Lower leg skin (tissue), 4 donors: ENCODE measurements at regions not wholly inside any gene's neighbourhood (a gene's known extent, or its start where the extent isn't known, plus 50 kb on each side); places are given as distances from the start of the nearest gene placed in this dataset.

ENCODE experiments used
- DNase-seq, 2 donors: peaks; one replicate each; pipeline ENCODE4 v3.0.0-alpha.2; 2019; ENCODE audit warnings: low spot score in 2 of 2
- H3K4me3 ChIP-seq: fragments of 200-600 bp; sonication (generic); 2 replicates; pipeline ENCODE4 v1.5.1; 2017; ENCODE audit warnings: mild to moderate bottlenecking, low read depth; ENCODE audit not compliant: poor library complexity, severe bottlenecking
- POLR2A ChIP-seq, 2 donors: fragments of 450-650 bp; IDR thresholded peaks; one replicate each; pipeline ENCODE4 v1.6.1; 2016 to 2017; ENCODE audit warnings: antibody characterized with exemption in 2 of 2, mild to moderate bottlenecking in 1 of 2, moderate library complexity in 1 of 2
- WGBS, 2 donors: methylation state at CpG; one replicate each; pipeline ENCODE4 v1.1.5; 2018; 5-methylcytosine and 5-hydroxymethylcytosine counted together
- intact Hi-C: fragments of 100-400 bp; cut with DNase I; formaldehyde crosslinking; loops from one replicate; pipeline ENCODE4 v1.15.0; 2023; ENCODE audit warnings: low total_unique reads
- TF ChIP-seq, protein P1 (sequence below), 3 donors: fragments of 450-650 bp; IDR thresholded peaks; one replicate each; pipeline ENCODE4 v1.5.1; 2016; ENCODE audit warnings: antibody characterized with exemption in 3 of 3, mild to moderate bottlenecking in 3 of 3, moderate library complexity in 2 of 3

DNA sequence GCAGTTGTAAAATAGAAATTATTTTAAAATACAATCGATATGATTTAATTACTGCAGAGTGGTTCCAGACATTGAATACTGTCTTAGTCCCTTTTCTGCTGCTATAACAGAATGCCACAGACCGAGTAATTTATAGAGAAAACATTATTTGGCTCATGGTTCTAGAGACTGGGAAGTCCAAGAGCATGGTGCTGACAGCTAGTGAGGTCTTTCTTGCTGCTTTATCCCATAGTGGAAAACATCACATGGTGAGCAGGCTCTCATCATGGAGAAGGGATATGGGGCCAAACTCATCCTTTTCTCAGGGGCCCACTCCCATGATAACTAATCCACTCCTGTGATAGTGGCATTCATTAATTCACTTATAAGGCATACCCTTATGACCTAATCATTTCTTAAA lies 120.0 kb upstream of the TBL1XR1 start:
- H3K4me3 ChIP-seq, result no peak overlapping the region
- WGBS, 2 donors, result 76 to 86% methylated on average over 2 of the region's 2 CpGs
- no peak for DNase-seq
- TF ChIP-seq POLR2A (IDR thresholded peaks at IDR 0.05), result no peak
- TF ChIP-seq, protein P1, sequence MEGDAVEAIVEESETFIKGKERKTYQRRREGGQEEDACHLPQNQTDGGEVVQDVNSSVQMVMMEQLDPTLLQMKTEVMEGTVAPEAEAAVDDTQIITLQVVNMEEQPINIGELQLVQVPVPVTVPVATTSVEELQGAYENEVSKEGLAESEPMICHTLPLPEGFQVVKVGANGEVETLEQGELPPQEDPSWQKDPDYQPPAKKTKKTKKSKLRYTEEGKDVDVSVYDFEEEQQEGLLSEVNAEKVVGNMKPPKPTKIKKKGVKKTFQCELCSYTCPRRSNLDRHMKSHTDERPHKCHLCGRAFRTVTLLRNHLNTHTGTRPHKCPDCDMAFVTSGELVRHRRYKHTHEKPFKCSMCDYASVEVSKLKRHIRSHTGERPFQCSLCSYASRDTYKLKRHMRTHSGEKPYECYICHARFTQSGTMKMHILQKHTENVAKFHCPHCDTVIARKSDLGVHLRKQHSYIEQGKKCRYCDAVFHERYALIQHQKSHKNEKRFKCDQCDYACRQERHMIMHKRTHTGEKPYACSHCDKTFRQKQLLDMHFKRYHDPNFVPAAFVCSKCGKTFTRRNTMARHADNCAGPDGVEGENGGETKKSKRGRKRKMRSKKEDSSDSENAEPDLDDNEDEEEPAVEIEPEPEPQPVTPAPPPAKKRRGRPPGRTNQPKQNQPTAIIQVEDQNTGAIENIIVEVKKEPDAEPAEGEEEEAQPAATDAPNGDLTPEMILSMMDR (IDR thresholded peaks at IDR 0.05), result no peak
- intact Hi-C loops, result no loop called here

DNA sequence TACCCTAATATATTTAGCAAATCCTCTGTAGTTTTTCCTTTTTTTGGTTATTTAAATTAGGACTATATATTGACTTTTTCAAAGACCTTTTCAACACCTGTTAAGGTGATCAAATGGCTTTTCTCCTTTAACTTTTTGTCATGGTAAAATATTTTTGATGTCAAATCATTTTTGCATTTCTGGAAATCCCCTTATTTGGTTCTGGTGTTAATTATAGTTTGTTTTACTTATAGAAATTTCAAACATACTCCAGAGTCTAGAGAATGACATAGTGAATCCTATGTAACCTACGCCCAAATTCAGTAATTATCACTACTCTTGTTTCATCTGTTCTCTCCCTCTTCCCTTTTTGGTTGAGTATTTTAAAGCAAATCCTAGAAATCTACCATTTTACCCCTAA lies 121.3 kb upstream of the TBL1XR1 start:
- WGBS, 2 donors, result 93 to 100% methylated on average over 1 of the region's 1 CpG
- TF ChIP-seq, protein P1 (IDR thresholded peaks at IDR 0.05), result no peak
- no peak for TF ChIP-seq POLR2A (IDR thresholded peaks at IDR 0.05)
- DNase-seq, result no peak
- H3K4me3 ChIP-seq, result no peak overlapping the region
- intact Hi-C loops, result no loop called here

DNA sequence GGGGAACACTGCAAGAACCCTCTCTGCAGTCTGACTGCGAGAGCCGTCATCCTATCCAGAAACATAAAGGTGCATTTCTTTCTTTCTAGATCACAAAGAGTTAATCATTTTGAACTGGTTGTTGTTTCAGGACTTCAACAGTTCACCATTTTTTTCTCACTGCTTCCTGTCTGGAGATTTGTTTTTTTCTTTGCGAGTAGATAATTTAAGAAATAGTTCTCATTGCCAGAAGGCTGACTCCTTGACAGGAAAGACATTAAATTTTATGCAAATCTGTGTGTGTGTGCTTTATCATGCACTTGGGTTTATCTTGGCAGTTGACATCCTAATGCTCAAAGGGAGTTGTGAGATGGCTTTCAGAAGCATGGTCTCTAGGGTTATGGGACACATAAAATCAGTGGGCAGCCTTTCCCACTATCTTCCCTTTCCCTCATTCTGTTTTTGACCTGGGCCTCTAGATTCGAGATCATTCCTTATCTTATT lies 123.5 kb upstream of the TBL1XR1 start:
- DNase-seq, result no peak
- H3K4me3 ChIP-seq, result no peak overlapping the region
- 45 to 49% methylated on average over 4 of the region's 4 CpGs for WGBS, 2 donors
- intact Hi-C loops, result no loop called here
- TF ChIP-seq, protein P1 (IDR thresholded peaks at IDR 0.05), result no peak
- no peak for TF ChIP-seq POLR2A (IDR thresholded peaks at IDR 0.05)

DNA sequence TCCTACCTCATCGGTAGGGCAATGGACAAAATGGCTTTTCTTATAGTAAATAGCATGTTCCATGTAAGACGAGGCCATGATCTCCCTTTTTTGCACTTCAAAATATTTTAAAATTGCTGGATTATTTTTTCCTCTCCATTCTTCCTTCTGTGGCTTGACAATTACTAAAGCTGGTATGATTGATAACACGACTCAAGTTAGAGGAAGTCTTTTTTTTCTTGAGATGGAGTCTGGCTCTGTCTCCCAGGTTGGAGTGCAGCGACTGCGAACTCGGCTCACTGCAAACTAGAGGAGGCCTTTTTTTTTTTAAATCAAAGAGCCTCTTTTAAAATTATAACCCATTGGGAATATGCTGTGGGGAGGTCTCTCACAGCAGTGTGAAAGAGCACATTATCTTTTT lies 124.5 kb upstream of the TBL1XR1 start:
- no peak for TF ChIP-seq POLR2A (IDR thresholded peaks at IDR 0.05)
- TF ChIP-seq, protein P1 (IDR thresholded peaks at IDR 0.05), result no peak
- DNase-seq, result no peak
- H3K4me3 ChIP-seq, result no peak overlapping the region
- intact Hi-C loops, result no loop called here
- WGBS, 2 donors, result 90 to 92% methylated on average over 6 of the region's 6 CpGs

DNA sequence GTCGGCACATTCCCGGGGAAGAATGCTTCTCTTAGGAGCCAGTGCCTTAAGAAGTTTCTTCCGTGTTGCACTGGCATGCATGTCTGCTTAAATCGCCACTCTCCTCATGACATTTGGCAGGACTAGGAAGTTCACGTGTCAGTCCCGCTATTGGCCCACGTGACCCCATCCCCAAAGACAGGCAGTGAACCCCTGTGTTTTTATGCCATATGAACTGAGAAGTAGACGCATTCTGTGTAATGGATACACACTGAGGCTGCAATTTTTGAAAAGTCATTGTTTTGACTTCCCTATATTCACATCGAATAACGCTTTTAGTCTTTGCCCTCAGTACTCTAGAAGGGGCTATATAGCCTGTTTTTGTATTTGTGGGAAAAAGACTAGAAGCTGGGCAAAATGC lies 125.6 kb upstream of the TBL1XR1 start:
- TF ChIP-seq, protein P1 (IDR thresholded peaks at IDR 0.05), result no peak
- no peak for TF ChIP-seq POLR2A (IDR thresholded peaks at IDR 0.05)
- H3K4me3 ChIP-seq, result no peak overlapping the region
- DNase-seq, result no peak
- 84 to 88% methylated on average over 10 of the region's 10 CpGs for WGBS, 2 donors
- intact Hi-C loops, result no loop called here

DNA sequence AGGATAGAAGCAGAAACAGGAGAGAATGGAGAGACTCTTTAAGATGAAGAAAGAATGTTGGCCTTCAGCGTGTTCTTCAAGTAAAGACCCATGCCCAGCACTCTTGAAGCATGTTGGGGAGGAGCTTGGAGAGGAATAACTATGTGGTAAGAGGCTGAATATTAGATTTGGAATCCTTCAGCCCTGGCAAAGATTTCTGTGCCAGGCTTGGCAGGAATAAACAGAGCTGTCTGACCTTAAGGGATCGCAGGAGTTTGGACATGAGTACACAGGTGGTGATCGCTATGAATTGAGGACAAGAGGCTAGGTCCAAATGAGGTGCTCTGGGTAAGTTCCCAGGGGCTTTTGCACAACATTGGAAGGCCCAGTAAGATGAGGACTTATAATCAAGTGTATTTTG lies 132.6 kb upstream of the TBL1XR1 start:
- no peak for TF ChIP-seq POLR2A (IDR thresholded peaks at IDR 0.05)
- TF ChIP-seq, protein P1 (IDR thresholded peaks at IDR 0.05), result no peak
- intact Hi-C loops, result no loop called here
- no peak for DNase-seq
- H3K4me3 ChIP-seq, result no peak overlapping the region
- WGBS, 2 donors, result 48 to 49% methylated on average over 3 of the region's 3 CpGs
